ENCODE measurements at regions not wholly inside any gene's neighbourhood (a gene's known extent, or its start where the extent isn't known, plus 50 kb on each side); places are given as distances from the start of the nearest gene placed in this dataset.
"Not testable (repeated sequence)": the region's sequence is repeated elsewhere in the genome, so short reads cannot be mapped to it uniquely, and the experiment has no call there.

DNA sequence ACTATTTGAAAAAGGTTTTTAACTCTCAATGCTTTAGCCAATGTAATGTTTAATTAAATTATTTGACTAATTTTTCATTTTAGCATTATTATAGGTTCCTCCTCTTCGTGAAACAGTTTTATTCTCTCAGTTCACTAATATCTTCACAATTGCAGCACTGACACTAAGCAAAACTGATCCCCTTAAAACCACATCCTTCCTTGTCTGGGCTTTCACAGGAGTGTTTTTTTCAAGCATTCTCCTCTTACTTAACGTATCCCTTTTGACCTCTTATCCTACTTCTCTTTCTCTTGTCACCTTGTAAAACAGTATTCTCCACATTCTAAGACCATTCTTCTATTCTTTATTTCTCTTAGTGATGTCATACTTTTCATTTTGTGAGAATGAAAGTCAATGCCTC lies 112.8 kb downstream of the DSC3 start:
- intact Hi-C loops (cut with micrococcal nuclease): no loop called here

GRCh38 chr18:30929065-30929464 lies 113.5 kb downstream of the DSC3 start:
- intact Hi-C loops (cut with micrococcal nuclease): no loop called here

DNA sequence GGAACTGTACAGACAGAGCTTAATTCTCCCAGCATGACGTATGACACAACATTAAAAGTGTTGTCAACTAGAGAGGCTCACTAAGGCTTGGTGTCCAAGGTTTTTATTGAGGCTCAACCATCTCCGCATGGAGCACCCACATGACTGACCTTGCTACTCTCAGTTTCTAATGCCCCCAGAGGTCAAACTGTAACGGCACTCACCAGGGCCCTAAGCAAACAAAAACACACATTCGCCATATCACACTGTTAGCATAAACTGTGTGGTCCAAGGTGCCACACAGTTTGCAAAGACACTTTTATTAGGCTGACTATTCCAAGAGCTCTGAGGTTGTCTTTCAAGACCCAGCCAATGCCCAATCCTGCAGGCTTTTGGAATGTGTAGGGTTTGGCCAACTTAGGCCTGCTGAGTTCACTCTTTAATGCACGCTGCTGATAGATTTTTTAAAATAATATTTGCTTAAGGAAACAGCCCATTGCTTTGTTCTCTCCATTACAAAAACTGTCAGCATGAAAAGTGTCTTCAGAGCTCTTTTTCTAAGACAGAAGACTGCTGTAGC lies 114.9 kb downstream of the DSC3 start:
- intact Hi-C loops (cut with micrococcal nuclease): no loop called here

DNA sequence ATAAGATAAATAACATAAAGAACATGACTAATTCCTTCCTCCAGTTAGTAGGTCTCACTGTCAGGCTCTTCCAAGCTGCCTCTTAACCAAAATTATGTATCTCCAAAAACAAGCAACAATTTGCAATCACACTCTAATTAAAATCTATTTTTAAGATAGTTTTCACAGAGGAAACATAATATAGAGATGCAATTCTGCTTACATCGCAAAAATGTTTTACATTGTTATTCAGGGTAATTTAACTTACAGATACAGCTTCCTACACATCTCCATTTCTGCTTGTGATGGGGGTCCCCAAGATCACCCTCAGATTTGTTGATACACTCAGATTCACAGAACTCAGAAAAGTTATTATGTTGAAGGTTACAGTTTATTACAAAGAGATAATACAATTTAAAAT lies 115.5 kb downstream of the DSC3 start:
- intact Hi-C loops (cut with micrococcal nuclease): no loop called here

GRCh38 chr18:30925795-30926194 lies 116.7 kb downstream of the DSC3 start:
- intact Hi-C loops (cut with micrococcal nuclease): no loop called here

GRCh38 chr18:30920757-30921156 lies 121.8 kb downstream of the DSC3 start:
- intact Hi-C loops (cut with micrococcal nuclease): no loop called here

GRCh38 chr18:30920351-30920750 lies 122.2 kb downstream of the DSC3 start:
- intact Hi-C loops (cut with micrococcal nuclease): no loop called here

GRCh38 chr18:30917651-30918050 lies 124.9 kb downstream of the DSC3 start:
- intact Hi-C loops (cut with micrococcal nuclease): no loop called here

DNA sequence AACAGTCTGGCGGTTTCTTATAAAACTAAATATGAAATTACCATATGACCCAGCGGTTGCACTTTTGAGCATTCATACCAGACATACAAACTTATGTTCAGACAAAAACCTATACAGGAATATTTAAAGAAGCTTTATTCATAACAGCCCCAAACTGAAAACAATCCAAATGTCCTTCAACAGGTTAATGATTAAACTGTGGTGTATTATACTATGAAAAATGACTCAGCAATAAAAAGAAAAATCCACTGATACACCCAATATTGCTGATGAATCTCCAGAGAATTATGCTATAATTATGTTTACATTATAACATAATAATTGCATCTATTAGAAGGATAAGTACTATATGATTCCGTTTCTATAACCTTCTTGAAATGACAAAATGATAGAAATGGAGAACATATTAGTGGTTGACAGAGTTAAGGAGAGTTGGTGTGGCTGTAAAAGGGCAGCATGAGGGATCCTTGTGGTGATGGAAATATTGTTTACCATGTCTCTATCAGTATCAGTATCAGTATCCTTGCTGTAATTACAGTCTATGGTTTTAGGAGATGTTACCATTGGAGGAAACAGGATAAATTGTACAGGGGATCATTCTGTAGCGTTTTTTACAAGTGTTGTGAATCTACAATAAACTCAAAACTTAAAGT lies 127.1 kb downstream of the DSC3 start:
- intact Hi-C loops (cut with micrococcal nuclease): no loop called here

- intact Hi-C loops (cut with micrococcal nuclease): no loop called here
These were observed 134.2 kb downstream of the DSC3 start for GRCh38 chr18:30908381-30908780.

GRCh38 chr18:30903566-30903965 lies 139.0 kb downstream of the DSC3 start:
- intact Hi-C loops (cut with micrococcal nuclease): no loop called here

GRCh38 chr18:30889519-30890301 lies 152.8 kb downstream of the DSC3 start:
- intact Hi-C loops (cut with micrococcal nuclease): no loop called here

- intact Hi-C loops (cut with micrococcal nuclease): no loop called here
These were observed 154.2 kb downstream of the DSC3 start for GRCh38 chr18:30888344-30888743.

DNA sequence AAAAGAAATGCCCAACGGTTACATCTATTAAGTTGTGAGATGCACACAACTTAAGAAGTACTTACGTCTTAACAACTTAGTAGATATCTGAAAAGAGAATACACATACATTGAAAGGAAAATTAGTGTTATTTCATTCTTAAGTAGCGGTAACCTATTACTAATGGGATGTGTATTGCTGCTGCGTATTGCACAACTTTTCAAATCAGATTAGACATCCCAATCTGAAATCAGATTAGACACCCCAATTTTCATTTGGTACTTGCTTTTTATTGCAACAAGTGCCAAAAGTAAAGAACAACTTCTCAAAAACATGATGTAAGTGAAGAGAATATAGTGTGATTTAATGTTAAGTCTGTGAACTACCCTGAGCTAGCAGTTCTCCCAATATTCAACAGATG lies 155.5 kb downstream of the DSC3 start:
- intact Hi-C loops (cut with micrococcal nuclease): no loop called here

GRCh38 chr18:30870466-30870865 lies 172.1 kb downstream of the DSC3 start:
- intact Hi-C loops (cut with micrococcal nuclease): no loop called here

- intact Hi-C loops (cut with micrococcal nuclease): no loop called here
These were observed 179.6 kb downstream of the DSC3 start for GRCh38 chr18:30862900-30863299.

- intact Hi-C loops (cut with micrococcal nuclease): no loop called here
These were observed 181.8 kb downstream of the DSC3 start for GRCh38 chr18:30860741-30861140.

GRCh38 chr18:30859036-30859435 lies 183.5 kb downstream of the DSC3 start:
- intact Hi-C loops (cut with micrococcal nuclease): no loop called here

GRCh38 chr18:30858560-30858959 lies 184.0 kb downstream of the DSC3 start:
- intact Hi-C loops (cut with micrococcal nuclease): no loop called here

GRCh38 chr18:30855762-30856161 lies 186.8 kb downstream of the DSC3 start:
- intact Hi-C loops (cut with micrococcal nuclease): no loop called here

GRCh38 chr18:30852980-30853379 lies 189.6 kb downstream of the DSC3 start:
- intact Hi-C loops (cut with micrococcal nuclease): no loop called here

GRCh38 chr18:30852541-30852940 lies 190.0 kb downstream of the DSC3 start:
- intact Hi-C loops (cut with micrococcal nuclease): no loop called here

GRCh38 chr18:30839056-30839561 lies 203.4 kb downstream of the DSC3 start:
- intact Hi-C loops (cut with micrococcal nuclease): not testable (repeated sequence)

All from T-helper 2 cell treated with Interferon-gamma antibody and Interleukin-4, amounts not matched to agents 100 ng/mL and 5 ng/mL, for 36 hours (primary cell).